Muscle layer of duodenum (tissue), 2 donors: ENCODE measurements at regions not wholly inside any gene's neighbourhood (a gene's known extent, or its start where the extent isn't known, plus 50 kb on each side); places are given as distances from the start of the nearest gene placed in this dataset.

Source experiments
- H3K27ac ChIP-seq: one replicate; pipeline ENCODE4 v1.7.0; 2013; ENCODE audit warnings: mild to moderate bottlenecking, low read length
- H3K27me3 ChIP-seq: one replicate; pipeline ENCODE4 v1.7.0; 2013; ENCODE audit warnings: low read depth, mild to moderate bottlenecking, control low read depth, low read length
- H3K36me3 ChIP-seq, 2 donors: one replicate each; pipeline ENCODE4 v1.7.0; 2013; ENCODE audit warnings: low read length in 2 of 2, control low read depth in 1 of 2, mild to moderate bottlenecking in 1 of 2; ENCODE audit not compliant: insufficient read depth in 2 of 2, control insufficient read depth in 1 of 2
- H3K4me1 ChIP-seq, 2 donors: one replicate each; pipeline ENCODE4 v1.7.0; 2013; ENCODE audit warnings: low read length in 2 of 2, mild to moderate bottlenecking in 2 of 2, control low read depth in 1 of 2, moderate library complexity in 1 of 2; ENCODE audit not compliant: insufficient read depth in 2 of 2, control insufficient read depth in 1 of 2
- H3K4me3 ChIP-seq, 2 donors: one replicate each; pipeline ENCODE4 v1.7.0; 2013; ENCODE audit warnings: low read length in 2 of 2, low read depth in 1 of 2, mild to moderate bottlenecking in 1 of 2
- H3K9me3 ChIP-seq, 2 donors: one replicate each; pipeline ENCODE4 v1.7.0; 2013; ENCODE audit warnings: low read length in 2 of 2, control low read depth in 1 of 2, mild to moderate bottlenecking in 1 of 2; ENCODE audit not compliant: control insufficient read depth in 1 of 2
- donor health status: healthy.

- no peaks in the 10 kb centered on the region for H3K4me1 ChIP-seq
Observed at GRCh38 chr2:611519-611918, 65.7 kb downstream of the TMEM18 start.

GRCh38 chr2:610491-610890, 66.7 kb downstream of the TMEM18 start:
- no peaks in the 10 kb centered on the region for H3K4me1 ChIP-seq
- H3K4me3 ChIP-seq = no peak overlapping the region
- H3K27ac ChIP-seq = no peak overlapping the region

More at GRCh38 chr2:611519-611918, 65.7 kb downstream of the TMEM18 start:
- Histone ChIP-seq H3K9me3 (no peaks in the 10 kb centered on the region), H3K27me3 (no peaks in the 10 kb centered on the region), H3K36me3 (no peaks in the 10 kb centered on the region), H3K27ac (no peak overlapping the region), H3K4me3 (no peak overlapping the region)

GRCh38 chr2:609881-610280, 67.3 kb downstream of the TMEM18 start:
- Histone ChIP-seq H3K4me1 (no peaks in the 10 kb centered on the region), H3K9me3 (no peaks in the 10 kb centered on the region), H3K4me3 (no peak overlapping the region), H3K36me3 (no peaks in the 10 kb centered on the region), H3K27me3 (no peaks in the 10 kb centered on the region), H3K27ac (no peak overlapping the region)

More at GRCh38 chr2:610491-610890, 66.7 kb downstream of the TMEM18 start:
- H3K36me3 ChIP-seq = no peaks in the 10 kb centered on the region
- no peaks in the 10 kb centered on the region for H3K27me3 ChIP-seq
- H3K9me3 ChIP-seq = no peaks in the 10 kb centered on the region

GRCh38 chr2:609449-609848, 67.8 kb downstream of the TMEM18 start:
- no peak overlapping the region for H3K27ac ChIP-seq
- no peak overlapping the region for H3K4me3 ChIP-seq
- no peaks in the 10 kb centered on the region for H3K4me1 ChIP-seq
- H3K36me3 ChIP-seq = no peaks in the 10 kb centered on the region
- H3K9me3 ChIP-seq = no peaks in the 10 kb centered on the region
- H3K27me3 ChIP-seq = no peaks in the 10 kb centered on the region

- Histone ChIP-seq H3K4me1 (no peaks in the 10 kb centered on the region), H3K36me3 (no peaks in the 10 kb centered on the region), H3K9me3 (no peaks in the 10 kb centered on the region), H3K27ac (no peak overlapping the region), H3K4me3 (no peak overlapping the region), H3K27me3 (no peaks in the 10 kb centered on the region)
Observed at GRCh38 chr2:608711-609110, 68.5 kb downstream of the TMEM18 start.

GRCh38 chr2:608297-608696, 68.9 kb downstream of the TMEM18 start:
- Histone ChIP-seq H3K4me1 (no peaks in the 10 kb centered on the region), H3K9me3 (no peaks in the 10 kb centered on the region), H3K4me3 (no peak overlapping the region), H3K27me3 (no peaks in the 10 kb centered on the region), H3K36me3 (no peaks in the 10 kb centered on the region), H3K27ac (no peak overlapping the region)

GRCh38 chr2:607709-608108, 69.5 kb downstream of the TMEM18 start:
- Histone ChIP-seq H3K36me3 (no peaks in the 10 kb centered on the region), H3K9me3 (no peaks in the 10 kb centered on the region), H3K27ac (no peak overlapping the region), H3K4me3 (no peak overlapping the region), H3K27me3 (no peaks in the 10 kb centered on the region), H3K4me1 (no peaks in the 10 kb centered on the region)

GRCh38 chr2:607172-607571, 70.0 kb downstream of the TMEM18 start:
- H3K27me3 ChIP-seq = no peaks in the 10 kb centered on the region
- H3K9me3 ChIP-seq = no peaks in the 10 kb centered on the region
- H3K27ac ChIP-seq = no peak overlapping the region
- H3K4me3 ChIP-seq = no peak overlapping the region
- no peaks in the 10 kb centered on the region for H3K36me3 ChIP-seq
- H3K4me1 ChIP-seq = no peaks in the 10 kb centered on the region

GRCh38 chr2:605674-606608, 71.3 kb downstream of the TMEM18 start:
- H3K27me3 ChIP-seq = no peaks in the 10 kb centered on the region
- no peak overlapping the region for H3K27ac ChIP-seq
- no peak overlapping the region for H3K4me3 ChIP-seq
- no peaks in the 10 kb centered on the region for H3K4me1 ChIP-seq
- no peaks in the 10 kb centered on the region for H3K36me3 ChIP-seq
- H3K9me3 ChIP-seq = no peaks in the 10 kb centered on the region

GRCh38 chr2:604854-605524, 72.2 kb downstream of the TMEM18 start:
- Histone ChIP-seq H3K4me3 (no peak overlapping the region), H3K36me3 (no peaks in the 10 kb centered on the region), H3K9me3 (no peaks in the 10 kb centered on the region), H3K27me3 (no peaks in the 10 kb centered on the region), H3K27ac (no peak overlapping the region), H3K4me1 (no peaks in the 10 kb centered on the region)

GRCh38 chr2:604385-604784, 72.8 kb downstream of the TMEM18 start:
- no peaks in the 10 kb centered on the region for H3K4me1 ChIP-seq
- no peaks in the 10 kb centered on the region for H3K9me3 ChIP-seq
- H3K36me3 ChIP-seq = no peaks in the 10 kb centered on the region
- no peak overlapping the region for H3K27ac ChIP-seq
- H3K4me3 ChIP-seq = no peak overlapping the region
- no peaks in the 10 kb centered on the region for H3K27me3 ChIP-seq
